HG03571 (cell line): ENCODE measurements at regions not wholly inside any gene's neighbourhood (a gene's known extent, or its start where the extent isn't known, plus 50 kb on each side); places are given as distances from the start of the nearest gene placed in this dataset.
"Not testable (repeated sequence)": the region's sequence is repeated elsewhere in the genome, so short reads cannot be mapped to it uniquely, and the experiment has no call there.

Experiments
- ATAC-seq: cut with Tn5 transposase; IDR thresholded peaks from one replicate; pipeline ENCODE4 v1.9.1; 2021; ENCODE audit not compliant: unreplicated experiment

DNA sequence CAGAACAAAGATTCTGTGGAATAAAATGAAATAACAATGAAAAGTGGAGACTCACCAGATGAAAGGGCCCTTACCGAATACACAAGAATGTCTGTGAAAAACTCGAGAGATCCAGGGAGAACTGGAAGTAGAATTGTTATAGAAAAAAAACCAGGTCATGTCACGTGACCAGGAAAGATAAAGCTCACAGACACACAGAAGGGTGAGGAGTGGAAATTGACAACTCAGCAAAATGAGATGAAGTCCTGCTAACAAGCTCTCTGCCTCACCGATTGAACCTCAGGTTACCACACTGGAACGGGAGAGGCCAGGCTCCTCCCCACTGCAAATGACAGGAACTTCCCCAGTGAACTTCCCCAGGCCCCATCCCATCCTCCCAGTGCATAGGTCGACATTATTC is 1618.0 kb upstream of the PCDH10 start:
- no peak for ATAC-seq

DNA sequence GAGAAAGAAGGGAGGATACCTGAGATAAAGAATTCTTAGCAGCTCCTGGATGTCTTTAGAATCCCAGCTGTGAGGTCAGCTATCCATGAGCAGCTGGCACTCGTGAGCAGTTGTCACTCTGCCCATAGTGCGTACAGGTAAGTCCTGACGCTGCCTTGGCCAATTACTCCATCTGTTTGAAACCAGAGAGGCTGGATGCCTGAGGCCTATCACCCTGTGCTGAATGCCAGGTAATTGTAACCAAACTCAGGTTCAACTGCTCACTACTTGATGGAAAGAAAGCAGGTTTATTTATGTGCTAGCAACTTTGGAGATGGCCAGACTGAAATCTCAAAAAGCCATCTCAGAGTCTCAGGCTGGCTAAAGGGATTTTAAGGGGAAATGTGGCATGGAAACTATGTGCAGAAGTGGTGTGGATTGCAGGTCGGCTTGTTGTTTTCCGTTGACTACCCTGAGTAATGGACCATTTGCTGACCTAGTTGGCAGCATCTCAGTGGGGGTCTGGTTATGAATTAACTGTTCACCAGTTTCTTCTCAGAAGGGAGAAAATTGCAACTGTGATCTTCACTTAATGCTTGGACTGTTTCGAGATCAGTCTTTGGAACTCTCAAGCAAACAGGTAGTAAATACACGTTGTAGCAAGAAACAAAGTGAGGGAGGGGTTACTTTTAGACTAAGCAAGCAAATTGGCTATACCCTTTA is 1614.0 kb upstream of the PCDH10 start:
- ATAC-seq, result no peak

DNA sequence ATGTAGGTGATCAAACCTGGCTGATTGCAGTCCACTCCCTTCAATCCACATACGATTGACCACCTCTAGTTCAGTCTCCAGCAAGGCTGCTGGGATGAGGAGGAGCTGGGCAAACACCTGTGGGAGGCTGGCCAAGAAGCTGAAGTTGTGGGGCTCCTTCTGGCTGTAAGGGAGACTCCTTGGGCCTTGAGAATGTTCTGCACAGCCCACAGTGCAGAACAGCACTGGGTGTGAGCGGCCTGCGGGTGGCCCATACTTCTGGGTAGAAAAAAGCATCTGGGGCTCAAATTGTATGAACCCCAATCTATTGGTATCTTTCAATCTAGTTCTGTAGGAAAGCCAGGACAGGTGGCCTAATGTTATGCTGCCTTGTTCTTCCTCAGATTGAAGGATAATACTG is 1608.8 kb upstream of the PCDH10 start:
- ATAC-seq, result no peak

DNA sequence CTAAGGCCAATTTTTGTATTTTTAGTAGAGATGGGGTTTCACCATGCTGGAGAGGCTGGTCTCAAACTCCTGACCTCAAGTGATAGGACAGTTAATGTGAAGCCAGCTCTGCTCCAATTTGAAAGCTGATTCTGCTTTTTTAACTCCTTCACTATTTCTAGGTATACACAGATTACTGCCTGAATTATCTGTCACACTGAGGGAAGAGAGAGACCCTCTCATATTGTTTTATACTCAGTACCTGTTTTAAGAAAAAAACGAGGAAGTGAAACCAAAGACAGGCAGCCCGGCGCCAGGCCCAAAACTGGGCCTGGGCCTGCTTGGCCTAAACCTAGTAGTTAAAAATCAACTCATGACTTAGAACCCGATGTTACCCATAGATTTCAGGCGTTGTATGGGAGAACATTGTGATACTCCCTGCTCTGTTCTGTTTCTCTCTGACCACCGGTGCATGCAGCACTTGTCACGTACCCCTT is 1601.5 kb upstream of the PCDH10 start:
- ATAC-seq, result peak; percentile 86

DNA sequence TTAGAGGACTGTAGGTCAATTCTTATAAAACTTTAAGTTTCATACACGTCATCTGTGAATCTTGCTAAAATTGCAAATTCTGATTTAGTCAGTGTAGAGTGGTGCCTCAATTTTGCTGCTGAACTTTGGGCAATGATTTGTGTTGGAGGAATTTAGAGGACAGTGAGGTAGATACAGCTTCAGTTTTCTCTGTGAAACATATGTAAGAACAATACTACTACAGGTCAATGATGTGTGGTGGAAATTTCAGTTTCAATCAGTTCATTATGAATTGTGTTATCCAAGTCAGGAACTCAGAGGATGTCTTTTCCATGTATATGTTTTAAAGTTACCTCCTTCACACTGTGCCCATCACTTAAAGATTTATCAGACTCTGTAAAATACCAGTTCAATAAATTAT is 1597.8 kb upstream of the PCDH10 start:
- no peak for ATAC-seq

DNA sequence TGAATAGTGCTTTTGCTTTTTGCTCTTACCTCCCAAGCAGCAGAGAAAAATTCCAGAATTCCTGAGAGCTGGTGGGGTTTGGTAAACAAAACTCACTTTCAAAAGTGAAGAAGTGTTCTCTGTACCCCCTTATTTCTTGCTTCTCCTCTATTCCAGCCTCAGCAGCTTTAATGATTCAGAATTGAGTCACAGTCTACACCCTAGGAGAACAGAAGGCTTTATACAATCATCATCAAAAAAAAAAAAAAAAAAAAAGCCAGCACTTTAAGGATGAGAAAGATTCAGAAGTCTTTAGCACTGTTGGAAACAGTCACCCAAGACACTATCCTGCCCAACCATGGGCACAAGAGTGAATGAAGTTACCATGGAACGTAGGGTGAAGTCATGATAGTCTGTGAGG is 1583.1 kb upstream of the PCDH10 start:
- no peak for ATAC-seq

DNA sequence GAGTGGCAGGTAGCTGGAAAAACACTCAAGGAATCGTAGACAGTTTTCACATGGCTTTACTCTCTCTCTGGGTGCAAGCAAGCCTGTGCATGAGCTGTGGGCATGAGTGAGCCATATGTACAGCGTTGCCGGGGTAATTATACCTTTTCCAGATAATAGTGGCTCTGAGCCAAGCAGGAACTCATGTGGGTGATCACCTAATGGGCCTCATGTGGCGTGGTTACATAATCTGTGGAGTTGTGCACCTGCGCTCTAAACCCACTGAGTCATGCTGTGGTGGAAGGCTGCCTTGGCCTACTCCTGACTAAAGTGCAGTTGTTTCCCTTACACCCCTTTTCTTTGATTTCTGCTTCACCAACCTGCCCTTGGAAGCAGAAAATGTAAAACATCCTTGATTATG is 1564.5 kb upstream of the PCDH10 start:
- ATAC-seq, result no peak

DNA sequence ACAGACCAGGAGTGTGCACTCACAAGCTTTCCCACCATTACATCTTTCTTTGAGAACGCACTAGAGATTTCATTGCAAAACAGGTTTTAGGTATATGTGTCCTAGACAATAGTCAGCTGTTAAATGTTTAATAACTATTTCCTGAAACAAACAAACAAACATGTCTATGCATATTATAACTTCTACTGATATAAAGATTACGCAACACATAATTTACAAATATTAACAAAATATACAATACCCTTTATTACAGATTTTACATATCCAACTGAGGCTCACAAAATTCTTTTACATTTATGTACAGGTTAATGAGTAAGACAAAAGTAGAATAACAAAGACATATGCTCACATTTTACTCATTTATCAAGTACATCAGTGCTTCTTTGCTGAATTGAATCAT is 1554.0 kb upstream of the PCDH10 start:
- no peak for ATAC-seq

DNA sequence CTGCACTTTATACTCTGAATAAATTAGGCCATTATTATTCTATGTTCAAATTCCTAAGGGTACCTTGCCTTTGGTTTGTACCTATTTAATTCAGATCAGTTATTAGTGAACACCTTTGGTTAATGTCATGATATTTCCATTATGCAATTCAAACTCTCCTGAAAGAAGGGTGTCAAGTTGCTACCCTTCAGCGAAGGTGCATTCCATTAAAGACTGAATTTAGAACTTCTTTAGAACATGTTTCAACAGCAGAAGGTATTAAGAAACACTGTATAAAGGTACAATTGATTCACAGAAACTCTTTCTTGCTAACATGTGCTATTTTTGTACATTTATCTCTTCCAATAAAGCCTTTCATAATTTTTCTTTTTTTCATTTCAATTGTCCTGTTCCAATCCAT is 1545.4 kb upstream of the PCDH10 start:
- ATAC-seq, result no peak

DNA sequence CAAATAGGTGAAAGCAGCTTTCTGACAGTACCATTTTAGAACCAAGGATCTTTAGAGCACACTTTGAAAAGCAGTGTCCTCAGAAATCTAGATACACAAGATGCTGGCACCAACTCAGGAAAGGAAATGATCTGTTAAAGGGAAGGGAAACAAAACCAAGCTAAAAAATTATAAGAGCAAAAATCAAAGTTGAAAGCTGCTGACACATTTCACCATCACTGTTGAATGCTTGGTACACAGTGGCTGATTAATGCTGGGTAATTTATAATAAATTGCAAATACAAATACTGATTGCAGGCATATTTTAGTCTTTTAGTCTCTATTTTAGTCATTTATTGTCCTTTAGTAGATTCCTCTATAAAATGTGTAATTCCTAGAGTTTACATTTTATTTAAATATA is 1540.1 kb upstream of the PCDH10 start:
- no peak for ATAC-seq

DNA sequence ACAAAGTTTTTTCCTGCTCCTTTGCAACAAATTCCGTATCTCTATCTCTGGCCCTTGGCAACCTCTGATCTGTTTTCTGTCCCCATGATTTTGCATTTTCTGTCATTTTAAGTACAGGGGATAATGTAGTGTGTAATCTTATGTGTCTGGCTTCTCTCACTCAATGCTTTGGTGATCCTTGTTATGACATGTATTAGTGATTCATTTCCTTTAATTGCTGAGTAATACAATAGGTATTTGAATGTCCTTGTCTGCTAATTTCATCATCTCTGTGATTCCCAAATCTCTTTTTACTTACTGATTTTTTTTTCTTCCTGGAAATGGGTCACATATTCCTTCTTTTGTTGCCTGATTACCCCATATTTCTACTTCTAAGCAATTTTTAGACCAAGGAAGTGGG is 1538.6 kb upstream of the PCDH10 start:
- not testable (repeated sequence) for ATAC-seq

DNA sequence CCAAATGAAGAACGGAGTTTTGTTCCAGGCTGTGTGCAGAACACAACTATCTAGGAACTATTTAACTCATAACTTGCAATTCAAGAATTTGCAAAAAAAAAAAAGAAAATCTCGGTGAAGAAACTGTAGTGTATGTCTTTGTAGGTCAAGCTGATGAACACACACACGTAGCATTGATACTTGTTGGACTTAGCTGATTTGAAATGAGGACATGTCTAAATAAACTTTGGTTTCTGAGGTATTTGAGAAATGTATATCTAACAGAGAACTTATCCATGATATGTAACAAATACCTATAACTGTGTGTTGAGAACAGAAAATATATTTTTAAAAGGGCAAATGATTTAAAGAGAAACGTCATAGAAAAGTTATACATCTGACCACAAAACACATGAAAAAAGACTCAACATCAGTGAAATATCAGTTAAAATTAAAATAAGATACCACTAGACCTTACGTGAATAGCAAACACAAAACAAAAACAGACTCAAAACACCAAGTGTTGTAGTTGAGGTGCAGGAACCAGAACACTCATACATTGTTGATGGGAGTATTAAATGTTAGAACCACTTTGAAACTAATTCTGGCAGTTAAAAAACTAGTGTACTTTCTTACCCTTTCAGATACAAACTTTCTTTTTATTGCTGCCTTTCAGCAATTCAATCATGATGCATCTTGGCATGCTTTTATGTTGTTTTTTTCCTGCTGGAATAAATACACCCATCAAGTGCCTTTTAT is 1535.8 kb upstream of the PCDH10 start:
- ATAC-seq, result peak; percentile 44

DNA sequence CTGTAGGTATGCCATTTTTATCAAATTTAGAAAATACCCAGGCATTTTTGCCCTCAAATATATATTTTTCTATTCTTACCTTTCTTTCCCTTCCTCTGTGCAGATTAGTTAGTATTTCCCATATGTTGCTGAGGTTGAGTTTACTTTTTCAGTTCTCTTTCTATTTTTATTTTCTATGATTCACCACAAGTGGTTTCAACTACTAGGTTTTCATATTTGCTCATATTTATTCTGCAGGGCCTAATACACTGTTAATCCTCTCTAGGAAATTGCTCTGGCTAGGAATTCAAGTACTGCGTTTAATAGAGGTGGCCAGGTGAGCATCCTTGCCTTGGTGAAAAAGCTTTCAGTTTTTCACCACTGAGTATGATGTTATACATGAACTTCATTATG is 1535.3 kb upstream of the PCDH10 start:
- peak; percentile 99 for ATAC-seq

DNA sequence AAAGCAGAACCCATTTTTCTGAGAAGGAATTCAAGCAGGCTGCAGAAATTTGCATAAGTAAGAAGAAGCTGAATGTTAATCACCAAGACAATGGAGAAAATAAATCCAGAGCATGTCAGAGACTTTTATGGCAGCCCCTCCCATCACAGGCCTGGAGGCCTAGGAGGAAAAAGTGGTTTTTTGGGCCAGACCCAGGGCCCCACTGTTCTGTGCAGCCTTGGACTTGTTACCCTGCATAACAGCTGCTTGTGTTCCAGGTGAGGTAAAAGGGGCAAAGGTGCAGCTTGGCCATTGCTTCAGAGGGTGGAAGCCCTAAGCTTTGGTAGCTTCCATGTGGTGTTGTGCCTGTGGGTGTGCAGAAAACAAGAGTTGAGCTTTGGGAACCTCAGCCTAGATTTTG is 1516.2 kb upstream of the PCDH10 start:
- ATAC-seq, result no peak

DNA sequence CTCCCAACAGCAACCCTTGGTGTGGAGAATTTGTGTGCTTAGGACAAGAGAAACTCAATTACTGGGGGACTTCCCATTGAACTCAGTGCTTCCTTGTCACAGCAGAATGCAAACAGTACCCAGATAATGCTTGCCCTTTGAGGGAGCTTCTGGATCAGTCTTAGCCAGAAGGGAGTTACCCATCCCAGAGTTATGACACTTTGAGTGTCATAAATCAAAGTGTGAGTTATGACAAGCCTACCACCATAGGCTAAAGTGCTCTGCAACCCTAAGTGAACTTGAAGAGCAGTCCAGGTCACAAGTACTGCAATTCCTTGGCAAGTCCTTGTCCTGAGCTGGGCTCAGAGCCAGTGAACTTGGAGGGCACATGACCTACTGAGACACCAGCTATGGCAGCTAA is 1513.9 kb upstream of the PCDH10 start:
- ATAC-seq, result no peak

DNA sequence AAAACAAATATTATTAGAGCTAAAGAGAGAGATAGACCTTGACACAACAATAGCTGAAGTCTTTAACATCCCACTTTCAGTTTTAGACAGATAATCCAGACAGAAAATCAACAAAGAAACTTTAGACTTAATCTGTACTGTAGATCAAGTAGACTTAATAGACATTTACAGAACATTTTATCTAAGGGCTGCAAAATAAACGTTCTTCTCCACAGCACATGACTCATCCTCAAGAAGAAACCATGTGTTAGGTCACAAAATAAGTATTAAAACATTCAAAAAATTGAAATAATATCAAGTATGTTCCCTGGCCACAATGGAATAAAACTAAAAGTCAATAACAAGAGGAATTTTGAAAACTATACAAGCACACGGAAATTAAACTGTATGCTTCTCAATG is 1510.3 kb upstream of the PCDH10 start:
- ATAC-seq, result no peak

DNA sequence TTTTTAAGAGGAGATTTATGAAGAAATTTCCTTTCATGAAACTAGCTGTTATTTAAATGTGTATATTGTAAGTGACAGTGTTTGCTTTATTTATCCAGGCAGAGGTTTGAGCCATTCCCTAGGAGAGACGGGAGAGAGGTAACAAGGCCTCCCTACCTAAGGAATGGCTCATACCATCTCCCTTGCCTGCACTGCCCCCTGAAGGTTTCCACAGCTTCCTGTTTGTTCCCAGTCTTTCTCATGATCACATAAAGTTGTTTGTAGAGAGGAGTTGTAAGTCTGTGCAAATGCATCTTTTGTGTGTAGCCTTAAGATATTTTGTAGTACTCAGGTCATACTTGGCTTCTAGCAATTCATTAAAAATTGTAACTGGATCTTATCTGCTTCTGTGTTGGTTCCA is 1504.5 kb upstream of the PCDH10 start:
- ATAC-seq, result no peak

DNA sequence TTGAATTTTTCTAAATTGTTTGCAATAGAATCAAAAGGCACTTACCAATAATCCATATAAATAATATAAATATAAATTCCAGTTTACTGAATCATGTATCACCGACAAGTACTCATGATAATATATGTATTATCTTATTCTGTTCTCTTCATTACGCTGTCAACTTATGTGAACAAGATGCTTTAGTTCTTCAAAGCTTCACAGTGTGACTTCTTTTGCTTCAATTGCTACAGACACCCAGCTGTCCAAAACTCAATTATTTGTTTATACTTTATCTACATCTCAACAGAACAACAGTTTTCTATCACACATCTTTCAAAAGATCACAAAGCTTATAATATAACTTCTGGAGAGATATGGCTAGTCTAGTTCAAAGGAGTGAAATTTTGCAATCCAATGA is 1499.9 kb upstream of the PCDH10 start:
- ATAC-seq, result no peak

DNA sequence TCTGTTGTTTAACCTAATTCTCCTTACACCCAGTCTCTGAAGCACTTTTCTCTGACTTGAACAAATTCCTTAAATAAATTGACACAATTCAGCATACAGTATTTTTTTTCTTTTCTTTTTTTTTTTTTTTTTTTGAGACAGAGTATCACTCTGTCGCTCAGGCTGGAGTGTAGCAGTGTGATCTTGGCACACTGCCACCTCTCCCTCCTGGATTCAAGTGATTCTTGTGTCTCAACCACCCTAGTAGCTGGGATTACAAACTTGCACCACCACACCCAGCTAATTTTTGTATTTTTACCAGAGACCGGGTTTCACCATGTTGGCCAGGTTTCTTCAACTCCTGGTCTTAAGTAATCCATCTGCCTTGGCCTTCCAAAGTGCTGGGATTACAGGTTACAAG is 1498.1 kb upstream of the PCDH10 start:
- ATAC-seq, result no peak

DNA sequence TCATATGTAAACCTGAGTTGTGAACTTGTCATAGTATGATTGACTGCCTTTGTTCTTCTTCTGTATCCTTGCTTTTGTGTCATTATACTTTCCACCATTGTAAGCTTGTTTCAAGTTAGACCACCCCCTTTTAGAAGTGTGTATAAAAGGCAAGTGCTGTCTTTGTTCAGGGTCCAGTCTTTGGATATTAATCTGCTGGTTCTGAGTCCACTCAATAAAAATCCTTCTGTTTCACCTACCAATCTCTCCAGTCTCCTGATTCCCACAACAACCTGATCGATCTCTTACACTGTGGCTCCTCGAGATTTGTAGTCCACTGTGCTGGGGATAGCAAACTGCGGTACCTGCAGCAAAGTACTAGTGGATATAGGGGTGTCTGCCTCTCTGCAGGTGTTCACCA is 1465.8 kb upstream of the PCDH10 start:
- ATAC-seq, result not testable (repeated sequence)

DNA sequence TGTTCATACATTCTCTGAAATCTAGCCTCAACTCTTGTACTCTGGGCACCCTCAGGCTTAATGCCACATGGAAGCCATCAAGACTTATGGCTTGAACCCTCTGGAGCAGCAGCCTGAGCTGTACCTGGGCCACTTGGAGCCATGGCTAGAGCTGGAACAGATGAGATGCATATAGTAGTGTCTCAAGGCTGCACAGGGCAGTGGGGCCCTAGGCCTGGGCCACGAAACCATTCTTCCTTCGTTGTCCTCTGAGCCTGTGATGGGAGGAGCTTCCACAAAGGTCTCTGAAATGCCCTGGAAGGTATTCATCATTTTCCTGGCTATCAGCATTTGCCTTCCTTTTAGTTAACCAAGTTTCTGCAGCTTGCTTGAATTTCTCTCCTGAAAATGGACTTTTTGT is 1427.2 kb upstream of the PCDH10 start:
- ATAC-seq, result no peak

DNA sequence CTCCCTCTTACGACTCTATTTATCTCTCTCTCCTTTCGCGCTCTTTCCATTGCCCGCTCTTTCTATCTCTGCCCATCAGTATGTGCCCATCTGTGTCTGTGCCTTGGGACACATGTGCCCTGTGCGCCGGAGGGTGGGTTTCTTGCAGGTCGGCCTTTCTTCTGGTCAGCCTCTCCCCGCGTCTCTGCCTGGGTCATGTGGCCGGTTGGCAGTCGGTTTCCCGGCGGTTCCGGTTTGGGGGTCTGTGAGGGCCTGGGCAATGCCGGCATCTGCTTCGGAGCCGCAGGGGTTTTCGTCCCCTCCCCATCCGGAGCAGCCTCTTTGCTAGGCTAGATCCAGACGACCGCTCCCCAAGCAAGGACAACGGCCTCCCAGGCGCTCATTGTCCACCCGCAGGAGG is 1426.0 kb upstream of the PCDH10 start:
- ATAC-seq, result not testable (repeated sequence)

DNA sequence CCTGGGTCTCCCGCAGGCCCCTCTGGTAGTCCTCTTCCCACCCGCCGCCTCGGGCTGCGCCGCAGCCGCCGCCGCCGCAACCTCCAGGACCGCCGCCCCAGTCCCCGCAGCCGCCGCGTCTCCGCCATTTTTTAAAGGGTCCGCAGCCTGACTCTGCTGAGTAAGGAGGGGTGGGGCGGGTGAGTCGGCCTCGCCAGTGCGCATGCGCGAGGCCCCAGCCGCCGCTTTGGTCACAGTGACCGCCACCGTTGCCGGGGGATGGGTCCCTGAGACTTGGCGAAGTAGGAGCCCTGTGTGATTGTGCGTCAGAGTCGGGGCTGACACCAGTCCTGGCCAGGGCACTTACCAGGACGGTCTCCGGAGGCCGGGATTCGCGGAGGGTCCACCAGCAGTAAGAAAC is 1424.2 kb upstream of the PCDH10 start:
- not testable (repeated sequence) for ATAC-seq
